Mesenchymal stem cell (in vitro differentiated cells and primary cell): ENCODE measurements at regions not wholly inside any gene's neighbourhood (a gene's known extent, or its start where the extent isn't known, plus 50 kb on each side); places are given as distances from the start of the nearest gene placed in this dataset.

Experiments
- DNase-seq: peaks from one replicate; pipeline ENCODE4 v3.0.0-alpha.2; 2013
- H2AFZ ChIP-seq: one replicate; pipeline ENCODE4 v1.6.1; 2013; ENCODE audit warnings: low read depth, mild to moderate bottlenecking, control low read depth, inconsistent platforms, low read length, moderate library complexity
- H2AK5ac ChIP-seq: 2 replicates; pipeline ENCODE4 v1.6.1; 2013; ENCODE audit warnings: low read length, moderate library complexity, mild to moderate bottlenecking, inconsistent platforms; ENCODE audit not compliant: severe bottlenecking
- H2BK120ac ChIP-seq: one replicate; pipeline ENCODE4 v1.6.1; 2013; ENCODE audit warnings: low read depth, mild to moderate bottlenecking, inconsistent platforms, low read length, moderate library complexity
- H2BK12ac ChIP-seq, 2 experiments: one replicate each; pipeline ENCODE4 v1.6.1; 2013; ENCODE audit warnings: inconsistent platforms in 2 of 2, low read length in 2 of 2, mild to moderate bottlenecking in 2 of 2, moderate library complexity in 2 of 2, control low read depth in 1 of 2
- H2BK15ac ChIP-seq: one replicate; pipeline ENCODE4 v1.6.1; 2013; ENCODE audit warnings: mild to moderate bottlenecking, low read depth, inconsistent platforms; ENCODE audit not compliant: poor library complexity, severe bottlenecking
- H2BK5ac ChIP-seq: 2 replicates; pipeline ENCODE4 v1.6.1; 2013; ENCODE audit warnings: low read depth, mild to moderate bottlenecking, low read length, control low read depth, inconsistent platforms; ENCODE audit not compliant: poor library complexity, severe bottlenecking
- H3K14ac ChIP-seq, 2 experiments: one replicate each; pipeline ENCODE4 v1.6.1; 2013; ENCODE audit warnings: inconsistent platforms in 2 of 2, low read length in 2 of 2, control low read depth in 1 of 2, mild to moderate bottlenecking in 1 of 2, moderate library complexity in 1 of 2
- H3K18ac ChIP-seq, 2 experiments: one replicate each; pipeline ENCODE4 v1.6.1; 2013; ENCODE audit warnings: inconsistent platforms in 2 of 2, low read length in 2 of 2, control low read depth in 1 of 2, low read depth in 1 of 2, mild to moderate bottlenecking in 1 of 2
- H3K23ac ChIP-seq, 2 experiments: one replicate each; pipeline ENCODE4 v1.6.1; 2013; ENCODE audit warnings: inconsistent platforms in 2 of 2, low read length in 2 of 2, mild to moderate bottlenecking in 2 of 2, moderate library complexity in 2 of 2, control low read depth in 1 of 2
- H3K27ac ChIP-seq: 2 replicates; pipeline ENCODE4 v1.5.1; 2013; ENCODE audit warnings: mild to moderate bottlenecking, moderate library complexity, low read length, control low read depth, inconsistent platforms; ENCODE audit not compliant: poor library complexity, severe bottlenecking
- H3K27me3 ChIP-seq, 2 experiments: 2 replicates each; pipeline versions ENCODE4 v1.6.1 to v1.7.0; 2013; ENCODE audit warnings: low read length in 2 of 2, mild to moderate bottlenecking in 2 of 2, moderate library complexity in 2 of 2, control low read depth in 1 of 2, inconsistent platforms in 1 of 2; ENCODE audit not compliant: control insufficient read depth in 1 of 2, insufficient read depth in 1 of 2
- H3K36me3 ChIP-seq, 2 experiments: 2 replicates each; pipeline versions ENCODE4 v1.6.1 to v1.7.0; 2013; ENCODE audit warnings: low read length in 2 of 2, control low read depth in 1 of 2, inconsistent platforms in 1 of 2, low read depth in 1 of 2, mild to moderate bottlenecking in 1 of 2; ENCODE audit not compliant: insufficient read depth in 2 of 2, control insufficient read depth in 1 of 2
- H3K4ac ChIP-seq, 2 experiments: one replicate each; pipeline ENCODE4 v1.6.1; 2013; ENCODE audit warnings: inconsistent platforms in 2 of 2, low read length in 2 of 2, mild to moderate bottlenecking in 2 of 2, moderate library complexity in 2 of 2, control low read depth in 1 of 2, low read depth in 1 of 2
- H3K4me1 ChIP-seq: 2 replicates; pipeline ENCODE4 v1.6.1; 2013; ENCODE audit warnings: low read depth, low read length, control low read depth; ENCODE audit not compliant: control insufficient read depth, insufficient read depth
- H3K4me2 ChIP-seq: 2 replicates; pipeline ENCODE4 v1.6.1; 2013; ENCODE audit warnings: low read length, mild to moderate bottlenecking, inconsistent platforms; ENCODE audit not compliant: poor library complexity, severe bottlenecking
- H3K4me3 ChIP-seq, 2 experiments: 2 replicates each; pipeline versions ENCODE4 v1.5.1 to v1.7.0; 2013; ENCODE audit warnings: low read length in 2 of 2, mild to moderate bottlenecking in 2 of 2, control low read depth in 1 of 2, low read depth in 1 of 2; ENCODE audit not compliant: insufficient read depth in 1 of 2
- H3K79me1 ChIP-seq: replicated peaks from 2 replicates; pipeline ENCODE4 v1.6.1; 2013; ENCODE audit warnings: mild to moderate bottlenecking, control low read depth, low read length, inconsistent platforms; ENCODE audit not compliant: poor library complexity, severe bottlenecking
- H3K9ac ChIP-seq: 2 replicates; pipeline ENCODE4 v1.7.0; 2013; ENCODE audit warnings: mild to moderate bottlenecking, low read length, moderate library complexity
- H3K9me3 ChIP-seq: 2 replicates; pipeline ENCODE4 v1.7.0; 2013; ENCODE audit warnings: mild to moderate bottlenecking, low read length; ENCODE audit not compliant: control insufficient read depth
- H4K8ac ChIP-seq: one replicate; pipeline ENCODE4 v1.6.1; 2013; ENCODE audit warnings: inconsistent platforms, mild to moderate bottlenecking, low read length, moderate library complexity
- H4K91ac ChIP-seq: one replicate; pipeline ENCODE4 v1.6.1; 2013; ENCODE audit warnings: mild to moderate bottlenecking, low read length, inconsistent platforms
- whole genome bisulfite sequencing: methylation state at CpG from one replicate; pipeline ENCODE4 v1.1.7; 2013; ENCODE audit warnings: mixed read lengths; 5-methylcytosine and 5-hydroxymethylcytosine counted together

DNA sequence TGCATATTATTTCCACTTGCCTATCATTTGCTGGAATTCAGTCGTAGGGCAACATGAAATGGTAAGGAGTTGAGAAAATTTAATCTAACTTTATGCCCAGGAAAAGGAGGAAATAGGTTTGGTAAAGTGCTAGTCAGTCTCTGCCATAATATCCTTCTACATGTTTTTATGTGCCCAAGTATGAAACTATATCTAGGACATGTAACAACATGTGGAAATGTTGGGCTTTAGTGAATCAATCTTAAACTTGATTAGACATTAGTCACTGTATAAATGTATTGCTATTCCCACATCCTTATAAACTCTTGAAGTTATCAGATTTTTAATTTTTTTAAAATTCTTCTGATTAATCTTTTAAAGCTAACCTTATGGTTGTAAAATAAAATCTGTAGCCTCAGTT is 204.7 kb upstream of the ZRANB2 start:
- Histone ChIP-seq H2BK15ac (no peak overlapping the region), H3K4ac (no peak overlapping the region), H4K8ac (no peak overlapping the region), H3K4me2 (no peak overlapping the region), H3K9me3 (peaks cover 7% of the 10 kb centered on the region), H2BK12ac (no peak overlapping the region), H2BK5ac (no peak overlapping the region), H3K14ac (no peak overlapping the region), H3K27me3 (no peaks in the 10 kb centered on the region), H3K27ac (no peak overlapping the region), H3K36me3 (no peaks in the 10 kb centered on the region), H3K18ac (no peak overlapping the region), H3K9ac (no peak overlapping the region), H3K79me1 (no peaks in the 10 kb centered on the region), H3K23ac (no peak overlapping the region), H2BK120ac (no peak overlapping the region), H2AK5ac (no peak overlapping the region), H4K91ac (no peak overlapping the region), H3K4me1 (no peaks in the 10 kb centered on the region), H3K4me3 (no peak overlapping the region), H2AFZ (no peak overlapping the region)
- no peak for DNase-seq
- no CpG with 5 or more reads among the region's 1 CpG for WGBS

- no peak overlapping the region for H4K8ac ChIP-seq
- H3K4me1 ChIP-seq: no peaks in the 10 kb centered on the region
- no peak overlapping the region for H2BK12ac ChIP-seq
- no peak overlapping the region for H2BK15ac ChIP-seq
- H3K9me3 ChIP-seq: no peaks in the 10 kb centered on the region
- no peaks in the 10 kb centered on the region for H3K79me1 ChIP-seq
- H3K4ac ChIP-seq: no peak overlapping the region
- no peaks in the 10 kb centered on the region for H3K27me3 ChIP-seq
- H3K36me3 ChIP-seq: no peaks in the 10 kb centered on the region
- H2BK5ac ChIP-seq: no peak overlapping the region
- H3K9ac ChIP-seq: no peak overlapping the region
- no peak overlapping the region for H2BK120ac ChIP-seq
- H3K14ac ChIP-seq: no peak overlapping the region
- no peak overlapping the region for H3K4me3 ChIP-seq
- no peak overlapping the region for H3K23ac ChIP-seq
- H3K4me2 ChIP-seq: no peak overlapping the region
- H3K18ac ChIP-seq: no peak overlapping the region
- no peak for DNase-seq
- no peak overlapping the region for H3K27ac ChIP-seq
- no peak overlapping the region for H2AFZ ChIP-seq
- no peak overlapping the region for H4K91ac ChIP-seq
- H2AK5ac ChIP-seq: no peak overlapping the region
Measured at GRCh38 chr1:71276466-71276865, 195.6 kb upstream of the ZRANB2 start.

GRCh38 chr1:71273334-71273733 is 192.5 kb upstream of the ZRANB2 start:
- Histone ChIP-seq H4K8ac (no peak overlapping the region), H2AK5ac (no peak overlapping the region), H3K4me1 (peaks cover 2% of the 10 kb centered on the region), H3K18ac (no peak overlapping the region), H3K4me2 (no peak overlapping the region), H3K79me1 (no peaks in the 10 kb centered on the region), H2BK15ac (no peak overlapping the region), H3K23ac (no peak overlapping the region), H2AFZ (no peak overlapping the region), H2BK12ac (no peak overlapping the region), H3K14ac (no peak overlapping the region), H3K27me3 (no peaks in the 10 kb centered on the region), H2BK5ac (no peak overlapping the region), H3K4me3 (no peak overlapping the region), H3K36me3 (no peaks in the 10 kb centered on the region), H3K9me3 (no peaks in the 10 kb centered on the region), H4K91ac (no peak overlapping the region), H3K4ac (no peak overlapping the region), H3K9ac (no peak overlapping the region), H3K27ac (no peak overlapping the region), H2BK120ac (no peak overlapping the region)
- DNase-seq: peak; percentile 3
- 45% methylated on average over 2 of the region's 6 CpGs for WGBS

GRCh38 chr1:71270394-71270915 is 189.6 kb upstream of the ZRANB2 start:
- Histone ChIP-seq H2BK12ac (no peak overlapping the region), H3K18ac (no peak overlapping the region), H3K36me3 (no peaks in the 10 kb centered on the region), H2BK120ac (no peak overlapping the region), H3K27ac (no peak overlapping the region), H3K4me1 (peaks cover 2% of the 10 kb centered on the region), H3K4me2 (no peak overlapping the region), H2AFZ (no peak overlapping the region), H4K91ac (peak overlapping the region; percentile 27), H4K8ac (no peak overlapping the region), H2AK5ac (no peak overlapping the region), H3K9ac (no peak overlapping the region), H2BK5ac (no peak overlapping the region), H3K14ac (no peak overlapping the region), H2BK15ac (no peak overlapping the region), H3K9me3 (no peaks in the 10 kb centered on the region), H3K4ac (no peak overlapping the region), H3K27me3 (no peaks in the 10 kb centered on the region), H3K23ac (no peak overlapping the region), H3K79me1 (no peaks in the 10 kb centered on the region), H3K4me3 (no peak overlapping the region)
- 62% methylated on average over 8 of the region's 8 CpGs for WGBS
- DNase-seq: no peak
